HEK293 (cell line): ENCODE measurements at regions not wholly inside any gene's neighbourhood (a gene's known extent, or its start where the extent isn't known, plus 50 kb on each side); places are given as distances from the start of the nearest gene placed in this dataset.

ENCODE experiments used
- KLF7 ChIP-seq: fragments of 450-650 bp; formaldehyde crosslinking; IDR thresholded peaks from 2 replicates; pipeline ENCODE4 v1.5.1; 2016; ENCODE audit warnings: missing biosample characterization, missing genetic modification characterization, borderline replicate concordance
- TCF7L2 ChIP-seq: IDR thresholded peaks from 2 replicates; pipeline ENCODE4 v1.6.1; 2011; ENCODE audit warnings: low read depth, mild to moderate bottlenecking, inconsistent platforms, low read length, moderate library complexity, borderline replicate concordance
- ZBTB17 ChIP-seq: fragments of 450-650 bp; formaldehyde crosslinking; IDR thresholded peaks from 2 replicates; pipeline ENCODE4 v1.5.1; 2016; ENCODE audit warnings: missing biosample characterization, missing genetic modification characterization
- ZIC2 ChIP-seq: fragments of 450-650 bp; formaldehyde crosslinking; IDR thresholded peaks from 2 replicates; pipeline ENCODE4 v1.5.1; 2016; ENCODE audit warnings: missing biosample characterization, missing genetic modification characterization
- ZNF2 ChIP-seq: fragments of 450-650 bp; formaldehyde crosslinking; IDR thresholded peaks from 2 replicates; pipeline ENCODE4 v1.5.1; 2016; ENCODE audit warnings: missing biosample characterization, missing genetic modification characterization
- ZNF302 ChIP-seq: fragments of 450-650 bp; formaldehyde crosslinking; IDR thresholded peaks from 2 replicates; pipeline ENCODE4 v1.5.1; 2016; ENCODE audit warnings: missing biosample characterization, missing genetic modification characterization, low read depth
- ZNF335 ChIP-seq: fragments of 450-650 bp; formaldehyde crosslinking; conservative IDR thresholded peaks from 2 replicates; pipeline ENCODE4 v1.5.1; 2016; ENCODE audit warnings: missing biosample characterization, missing genetic modification characterization
- ZNF776 ChIP-seq: fragments of 450-650 bp; formaldehyde crosslinking; IDR thresholded peaks from 2 replicates; pipeline ENCODE4 v1.5.0; 2017; ENCODE audit warnings: missing biosample characterization, missing genetic modification characterization, borderline replicate concordance
- ZNF777 ChIP-seq: fragments of 450-650 bp; formaldehyde crosslinking; IDR thresholded peaks from 2 replicates; pipeline ENCODE4 v1.5.1; 2017; ENCODE audit warnings: missing biosample characterization, missing genetic modification characterization, borderline replicate concordance
- ZNF830 ChIP-seq: fragments of 450-650 bp; IDR thresholded peaks from 2 replicates; pipeline ENCODE4 v1.5.0; 2018; ENCODE audit warnings: missing biosample characterization, missing genetic modification characterization, low read depth, mild to moderate bottlenecking, moderate library complexity
- TF ChIP-seq, protein P1 (sequence below): fragments of 450-650 bp; formaldehyde crosslinking; IDR thresholded peaks from 2 replicates; pipeline ENCODE4 v1.5.1; 2016; ENCODE audit warnings: missing biosample characterization, missing genetic modification characterization
- TF ChIP-seq, protein P2 (sequence below): fragments of 450-650 bp; formaldehyde crosslinking; IDR thresholded peaks from 2 replicates; pipeline ENCODE4 v1.5.1; 2016; ENCODE audit warnings: missing biosample characterization, missing genetic modification characterization

DNA sequence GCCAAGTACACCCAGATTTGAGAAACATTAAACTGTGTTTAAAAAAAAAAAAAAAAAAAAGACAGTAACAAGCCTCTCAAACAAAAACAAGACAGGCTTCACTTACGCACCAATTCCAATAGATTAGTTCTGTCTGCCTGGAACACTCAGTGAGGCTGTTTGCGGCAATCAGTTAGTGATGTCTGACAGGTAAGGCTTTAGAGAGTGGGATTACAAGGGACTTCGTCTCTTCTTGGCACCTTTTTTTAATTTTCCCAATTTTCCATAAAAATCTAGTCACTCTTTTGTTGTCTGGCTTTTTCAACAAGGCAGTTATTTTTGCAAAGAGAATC is 79.6 kb downstream of the NCOR2 start:
- TF ChIP-seq ZNF777 (tag by site-specific recombination), result no peak
- no peak for TF ChIP-seq ZNF302
- TF ChIP-seq, protein P1, sequence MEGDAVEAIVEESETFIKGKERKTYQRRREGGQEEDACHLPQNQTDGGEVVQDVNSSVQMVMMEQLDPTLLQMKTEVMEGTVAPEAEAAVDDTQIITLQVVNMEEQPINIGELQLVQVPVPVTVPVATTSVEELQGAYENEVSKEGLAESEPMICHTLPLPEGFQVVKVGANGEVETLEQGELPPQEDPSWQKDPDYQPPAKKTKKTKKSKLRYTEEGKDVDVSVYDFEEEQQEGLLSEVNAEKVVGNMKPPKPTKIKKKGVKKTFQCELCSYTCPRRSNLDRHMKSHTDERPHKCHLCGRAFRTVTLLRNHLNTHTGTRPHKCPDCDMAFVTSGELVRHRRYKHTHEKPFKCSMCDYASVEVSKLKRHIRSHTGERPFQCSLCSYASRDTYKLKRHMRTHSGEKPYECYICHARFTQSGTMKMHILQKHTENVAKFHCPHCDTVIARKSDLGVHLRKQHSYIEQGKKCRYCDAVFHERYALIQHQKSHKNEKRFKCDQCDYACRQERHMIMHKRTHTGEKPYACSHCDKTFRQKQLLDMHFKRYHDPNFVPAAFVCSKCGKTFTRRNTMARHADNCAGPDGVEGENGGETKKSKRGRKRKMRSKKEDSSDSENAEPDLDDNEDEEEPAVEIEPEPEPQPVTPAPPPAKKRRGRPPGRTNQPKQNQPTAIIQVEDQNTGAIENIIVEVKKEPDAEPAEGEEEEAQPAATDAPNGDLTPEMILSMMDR (tag by site-specific recombination), result no peak
- TF ChIP-seq KLF7, result no peak
- TF ChIP-seq, protein P2, sequence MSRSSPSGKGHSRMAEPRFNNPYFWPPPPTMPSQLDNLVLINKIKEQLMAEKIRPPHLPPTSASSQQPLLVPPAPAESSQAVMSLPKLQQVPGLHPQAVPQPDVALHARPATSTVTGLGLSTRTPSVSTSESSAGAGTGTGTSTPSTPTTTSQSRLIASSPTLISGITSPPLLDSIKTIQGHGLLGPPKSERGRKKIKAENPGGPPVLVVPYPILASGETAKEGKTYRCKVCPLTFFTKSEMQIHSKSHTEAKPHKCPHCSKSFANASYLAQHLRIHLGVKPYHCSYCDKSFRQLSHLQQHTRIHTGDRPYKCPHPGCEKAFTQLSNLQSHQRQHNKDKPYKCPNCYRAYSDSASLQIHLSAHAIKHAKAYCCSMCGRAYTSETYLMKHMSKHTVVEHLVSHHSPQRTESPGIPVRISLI (tag by site-specific recombination), result no peak
- no peak for TF ChIP-seq ZNF830 (tag by site-specific recombination)
- no peak for TF ChIP-seq TCF7L2
- no peak for TF ChIP-seq ZNF335
- TF ChIP-seq ZNF2 (tag by site-specific recombination), result no peak
- no peak for TF ChIP-seq ZNF776
- TF ChIP-seq ZBTB17, result peak; percentile 94
- no peak for TF ChIP-seq ZIC2
